ENCODE measurements at regions not wholly inside any gene's neighbourhood (a gene's known extent, or its start where the extent isn't known, plus 50 kb on each side); places are given as distances from the start of the nearest gene placed in this dataset.

DNA sequence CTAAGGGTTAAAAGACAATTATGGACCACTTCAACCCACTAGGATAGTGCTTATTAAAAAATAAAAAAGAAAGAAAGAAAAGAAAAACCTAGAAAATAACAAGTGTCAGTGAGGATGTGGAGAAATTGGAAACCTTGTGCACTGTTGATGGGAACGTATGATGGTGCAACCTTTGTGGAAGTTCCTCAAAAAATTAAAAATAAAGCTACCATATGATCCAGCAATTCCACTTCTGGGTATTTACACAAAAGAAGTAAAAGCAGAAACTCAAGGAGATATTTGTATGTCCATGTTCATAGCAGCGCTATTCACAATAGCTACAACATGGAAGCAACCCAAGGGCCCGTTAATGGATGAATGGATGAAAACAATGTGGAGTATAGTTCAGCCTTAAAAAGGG is 115.2 kb upstream of the ATP1A1 start:
- H3K27ac ChIP-seq = peak overlapping the region; percentile 79 to 82 (median 80)
- intact Hi-C loops (cut with DNase I; ENCODE audit: low total_unique reads) (no loop called here), in situ Hi-C loops (cut with MboI; ENCODE audit: low pct_ligation_motif_present in 1 of 4, low pct_unique_long_range_greater_than_20kb in 1 of 4, low sequenced_read_pairs in 3 of 4) (no loop called here)
- peaks cover 6 to 56% (median 28%) of the 10 kb centered on the region in 4 donors for H3K4me1 ChIP-seq
- H3K27me3 ChIP-seq = no peaks in the 10 kb centered on the region
- no peak overlapping the region for H3K4me3 ChIP-seq
- H3K36me3 ChIP-seq = no peaks in the 10 kb centered on the region
- H3K9me3 ChIP-seq = no peaks in the 10 kb centered on the region
- DNase-seq = no peak
- no peak for TF ChIP-seq EP300 (IDR thresholded peaks at IDR 0.05; ENCODE audit: low read depth)
- no peak for TF ChIP-seq POLR2AphosphoS5 (IDR thresholded peaks at IDR 0.05)
- no peak for TF ChIP-seq POLR2A (IDR thresholded peaks at IDR 0.05)
- TF ChIP-seq, protein P1, sequence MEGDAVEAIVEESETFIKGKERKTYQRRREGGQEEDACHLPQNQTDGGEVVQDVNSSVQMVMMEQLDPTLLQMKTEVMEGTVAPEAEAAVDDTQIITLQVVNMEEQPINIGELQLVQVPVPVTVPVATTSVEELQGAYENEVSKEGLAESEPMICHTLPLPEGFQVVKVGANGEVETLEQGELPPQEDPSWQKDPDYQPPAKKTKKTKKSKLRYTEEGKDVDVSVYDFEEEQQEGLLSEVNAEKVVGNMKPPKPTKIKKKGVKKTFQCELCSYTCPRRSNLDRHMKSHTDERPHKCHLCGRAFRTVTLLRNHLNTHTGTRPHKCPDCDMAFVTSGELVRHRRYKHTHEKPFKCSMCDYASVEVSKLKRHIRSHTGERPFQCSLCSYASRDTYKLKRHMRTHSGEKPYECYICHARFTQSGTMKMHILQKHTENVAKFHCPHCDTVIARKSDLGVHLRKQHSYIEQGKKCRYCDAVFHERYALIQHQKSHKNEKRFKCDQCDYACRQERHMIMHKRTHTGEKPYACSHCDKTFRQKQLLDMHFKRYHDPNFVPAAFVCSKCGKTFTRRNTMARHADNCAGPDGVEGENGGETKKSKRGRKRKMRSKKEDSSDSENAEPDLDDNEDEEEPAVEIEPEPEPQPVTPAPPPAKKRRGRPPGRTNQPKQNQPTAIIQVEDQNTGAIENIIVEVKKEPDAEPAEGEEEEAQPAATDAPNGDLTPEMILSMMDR (IDR thresholded peaks at IDR 0.05) = no peak
- WGBS, 2 donors (ENCODE audit: low coverage in 1 of 2) = 88 to 89% methylated on average over 3 of the region's 3 CpGs

- WGBS, 2 donors (ENCODE audit: low coverage in 1 of 2) = 75 to 82% methylated on average over 4 to 5 of the region's 5 CpGs
- H3K27me3 ChIP-seq = no peaks in the 10 kb centered on the region
- H3K36me3 ChIP-seq = no peaks in the 10 kb centered on the region
- H3K9me3 ChIP-seq = no peaks in the 10 kb centered on the region
- peaks cover 6 to 55% (median 26%) of the 10 kb centered on the region in 4 donors for H3K4me1 ChIP-seq
- in situ Hi-C loops (cut with MboI; ENCODE audit: low pct_ligation_motif_present in 1 of 4, low pct_unique_long_range_greater_than_20kb in 1 of 4, low sequenced_read_pairs in 3 of 4) = no loop called here
- H3K27ac ChIP-seq = no peak overlapping the region
- no peak for TF ChIP-seq EP300 (IDR thresholded peaks at IDR 0.05; ENCODE audit: low read depth)
- no peak for TF ChIP-seq POLR2A (IDR thresholded peaks at IDR 0.05)
- no peak for TF ChIP-seq POLR2AphosphoS5 (IDR thresholded peaks at IDR 0.05)
- TF ChIP-seq, protein P1 (IDR thresholded peaks at IDR 0.05) = no peak
- H3K4me3 ChIP-seq = no peak overlapping the region
- DNase-seq = no peak
- intact Hi-C loops (cut with DNase I; ENCODE audit: low total_unique reads) = no loop called here
Observed at GRCh38 chr1:116258668-116259419, 114.2 kb upstream of the ATP1A1 start.

DNA sequence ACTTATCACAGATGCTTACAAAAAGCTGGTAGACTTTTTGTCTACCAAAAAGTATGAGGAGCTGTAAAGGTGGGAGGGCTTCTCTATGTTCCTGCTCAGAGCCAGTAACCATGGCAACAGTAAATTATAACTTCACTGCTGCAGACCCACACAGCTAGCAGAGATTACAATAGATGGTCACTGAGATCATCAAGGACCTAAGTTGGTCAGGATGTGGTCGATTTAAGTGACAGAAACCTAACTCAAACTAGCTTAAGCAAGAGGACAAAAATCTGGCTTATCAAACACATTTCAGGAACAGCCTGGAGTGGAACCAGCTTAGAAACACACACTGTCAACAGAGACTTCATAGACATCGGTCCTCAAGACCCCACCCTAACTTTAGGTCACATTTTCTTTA is 113.4 kb upstream of the ATP1A1 start:
- Histone ChIP-seq H3K27ac (peak overlapping the region in 1 of 4 donors; percentile 17), H3K36me3 (no peaks in the 10 kb centered on the region), H3K9me3 (no peaks in the 10 kb centered on the region), H3K4me3 (no peak overlapping the region), H3K27me3 (no peaks in the 10 kb centered on the region), H3K4me1 (peaks cover 6 to 47% (median 22%) of the 10 kb centered on the region in 4 donors)
- no peak for DNase-seq
- no peak for TF ChIP-seq POLR2A (IDR thresholded peaks at IDR 0.05)
- TF ChIP-seq POLR2AphosphoS5 (IDR thresholded peaks at IDR 0.05) = no peak
- no peak for TF ChIP-seq EP300 (IDR thresholded peaks at IDR 0.05; ENCODE audit: low read depth)
- TF ChIP-seq, protein P1 (IDR thresholded peaks at IDR 0.05) = no peak
- intact Hi-C loops (cut with DNase I; ENCODE audit: low total_unique reads) = no loop called here
- in situ Hi-C loops (cut with MboI; ENCODE audit: low pct_ligation_motif_present in 1 of 4, low pct_unique_long_range_greater_than_20kb in 1 of 4, low sequenced_read_pairs in 3 of 4) = no loop called here
- WGBS, 2 donors (ENCODE audit: low coverage in 1 of 2) = 51 to 56% methylated on average over 2 of the region's 2 CpGs

DNA sequence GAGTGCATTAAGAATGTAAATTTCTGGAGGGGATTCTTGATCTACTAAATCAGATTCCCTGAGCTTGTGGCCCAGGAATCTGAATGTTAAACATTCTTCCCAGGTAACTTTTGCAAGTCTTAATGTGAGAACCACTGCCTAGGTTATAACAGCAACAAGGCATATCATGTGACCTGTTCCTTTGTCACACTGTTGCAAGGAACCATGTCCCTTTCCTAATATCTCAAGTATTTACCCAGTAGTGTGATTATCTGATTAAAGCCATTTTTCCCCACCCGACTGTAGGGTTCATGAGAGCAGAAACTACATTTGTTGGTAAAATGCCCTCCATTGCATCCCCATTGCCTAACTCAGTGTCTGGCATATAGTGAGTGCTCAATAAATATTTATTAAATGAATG is 112.9 kb upstream of the ATP1A1 start:
- peaks cover 6 to 44% (median 21%) of the 10 kb centered on the region in 4 donors for H3K4me1 ChIP-seq
- no peaks in the 10 kb centered on the region for H3K9me3 ChIP-seq
- intact Hi-C loops (cut with DNase I; ENCODE audit: low total_unique reads) = no loop called here
- no peak for DNase-seq
- TF ChIP-seq EP300 (IDR thresholded peaks at IDR 0.05; ENCODE audit: low read depth) (no peak), POLR2A (IDR thresholded peaks at IDR 0.05) (no peak), POLR2AphosphoS5 (IDR thresholded peaks at IDR 0.05) (no peak)
- TF ChIP-seq, protein P1 (IDR thresholded peaks at IDR 0.05) = no peak
- whole genome bisulfite sequencing, 2 donors (ENCODE audit: low coverage in 1 of 2) = 95 to 100% methylated on average over 1 of the region's 1 CpG
- no peaks in the 10 kb centered on the region for H3K36me3 ChIP-seq
- in situ Hi-C loops (cut with MboI; ENCODE audit: low pct_ligation_motif_present in 1 of 4, low pct_unique_long_range_greater_than_20kb in 1 of 4, low sequenced_read_pairs in 3 of 4) = no loop called here
- H3K4me3 ChIP-seq = no peak overlapping the region
- H3K27me3 ChIP-seq = no peaks in the 10 kb centered on the region
- H3K27ac ChIP-seq = peak overlapping the region in 3 of 4 donors; percentile 9 to 19 (median 17)

Measured in transverse colon (tissue), 4 donors.